Fibroblast of lung (primary cell): ENCODE measurements at regions not wholly inside any gene's neighbourhood (a gene's known extent, or its start where the extent isn't known, plus 50 kb on each side); places are given as distances from the start of the nearest gene placed in this dataset.
"Not testable (repeated sequence)": the region's sequence is repeated elsewhere in the genome, so short reads cannot be mapped to it uniquely, and the experiment has no call there.

Experiments
- EZH2 ChIP-seq: IDR thresholded peaks from 2 replicates; pipeline ENCODE4 v1.5.1; 2012; ENCODE audit warnings: low read length, control low read depth, mild to moderate bottlenecking; ENCODE audit errors: missing control alignments
- TF ChIP-seq, protein P1 (sequence below), 2 donors: IDR thresholded peaks in 1 of 2; conservative IDR thresholded peaks in 1 of 2; 1 replicate in 1 of 2; 2 replicates in 1 of 2; pipeline ENCODE4 v1.5.1; 2011 to 2012; ENCODE audit warnings: low read length in 2 of 2, control low read depth in 1 of 2, inconsistent platforms in 1 of 2, low read depth in 1 of 2, mild to moderate bottlenecking in 1 of 2

GRCh38 chr7:10501206-10501884 lies 472.3 kb upstream of the PHF14 start:
- TF ChIP-seq, protein P1, sequence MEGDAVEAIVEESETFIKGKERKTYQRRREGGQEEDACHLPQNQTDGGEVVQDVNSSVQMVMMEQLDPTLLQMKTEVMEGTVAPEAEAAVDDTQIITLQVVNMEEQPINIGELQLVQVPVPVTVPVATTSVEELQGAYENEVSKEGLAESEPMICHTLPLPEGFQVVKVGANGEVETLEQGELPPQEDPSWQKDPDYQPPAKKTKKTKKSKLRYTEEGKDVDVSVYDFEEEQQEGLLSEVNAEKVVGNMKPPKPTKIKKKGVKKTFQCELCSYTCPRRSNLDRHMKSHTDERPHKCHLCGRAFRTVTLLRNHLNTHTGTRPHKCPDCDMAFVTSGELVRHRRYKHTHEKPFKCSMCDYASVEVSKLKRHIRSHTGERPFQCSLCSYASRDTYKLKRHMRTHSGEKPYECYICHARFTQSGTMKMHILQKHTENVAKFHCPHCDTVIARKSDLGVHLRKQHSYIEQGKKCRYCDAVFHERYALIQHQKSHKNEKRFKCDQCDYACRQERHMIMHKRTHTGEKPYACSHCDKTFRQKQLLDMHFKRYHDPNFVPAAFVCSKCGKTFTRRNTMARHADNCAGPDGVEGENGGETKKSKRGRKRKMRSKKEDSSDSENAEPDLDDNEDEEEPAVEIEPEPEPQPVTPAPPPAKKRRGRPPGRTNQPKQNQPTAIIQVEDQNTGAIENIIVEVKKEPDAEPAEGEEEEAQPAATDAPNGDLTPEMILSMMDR (conservative IDR thresholded peaks at IDR 0.05 in 1 of 2, IDR thresholded peaks at IDR 0.05 in 1 of 2; ENCODE audit: low read depth in 1 of 2, low read length in 2 of 2): not testable (repeated sequence)
- TF ChIP-seq EZH2: not testable (repeated sequence)
